GM23338 (cell line): ENCODE measurements at regions not wholly inside any gene's neighbourhood (a gene's known extent, or its start where the extent isn't known, plus 50 kb on each side); places are given as distances from the start of the nearest gene placed in this dataset.

Experiments used
- ATAC-seq: fragments of 200-7000 bp; cut with Tn5 transposase; 3 replicates; pipeline ENCODE4 v1.9.1; 2020
- DNase-seq: peaks from one replicate; pipeline ENCODE4 v3.0.0-alpha.2; 2015; ENCODE audit warnings: low spot score
- H2AFZ ChIP-seq: fragments of 200-600 bp; sonication (generic); 2 replicates; pipeline ENCODE4 v1.8.0; 2016; ENCODE audit warnings: antibody characterized with exemption, mild to moderate bottlenecking, moderate library complexity
- H3F3A ChIP-seq: fragments of 200-600 bp; sonication (generic); replicated peaks from 2 replicates; pipeline ENCODE4 v1.8.0; 2017; ENCODE audit warnings: antibody characterized with exemption, mixed run types, low read depth
- H3K27ac ChIP-seq: fragments of 200-600 bp; sonication (generic); 2 replicates; pipeline ENCODE4 v1.6.1; 2016; ENCODE audit warnings: low read depth
- H3K27me3 ChIP-seq: fragments of 200-600 bp; sonication (generic); 2 replicates; pipeline ENCODE4 v1.8.0; 2016; ENCODE audit warnings: mild to moderate bottlenecking, mixed run types, moderate library complexity; ENCODE audit not compliant: insufficient read depth
- H3K36me3 ChIP-seq: fragments of 200-600 bp; sonication (generic); 2 replicates; pipeline ENCODE4 v1.8.0; 2016; ENCODE audit warnings: mild to moderate bottlenecking; ENCODE audit not compliant: insufficient read depth
- H3K4me1 ChIP-seq: fragments of 200-600 bp; sonication (generic); 2 replicates; pipeline ENCODE4 v1.8.0; 2016; ENCODE audit warnings: mild to moderate bottlenecking, moderate library complexity; ENCODE audit not compliant: insufficient read depth
- H3K4me2 ChIP-seq: fragments of 200-600 bp; sonication (generic); 2 replicates; pipeline ENCODE4 v1.7.1; 2017; ENCODE audit warnings: mixed run types
- H3K4me3 ChIP-seq: fragments of 200-600 bp; sonication (generic); 2 replicates; pipeline ENCODE4 v1.6.1; 2016; ENCODE audit warnings: mixed run types
- H3K79me2 ChIP-seq: fragments of 200-600 bp; sonication (generic); replicated peaks from 2 replicates; pipeline ENCODE4 v1.8.0; 2017; ENCODE audit warnings: mild to moderate bottlenecking; ENCODE audit not compliant: insufficient read depth
- H3K9me2 ChIP-seq: fragments of 200-600 bp; sonication (generic); 2 replicates; pipeline ENCODE4 v1.8.0; 2017; ENCODE audit not compliant: insufficient read depth
- H4K20me1 ChIP-seq: fragments of 200-600 bp; sonication (generic); replicated peaks from 2 replicates; pipeline ENCODE4 v1.8.0; 2017; ENCODE audit warnings: mild to moderate bottlenecking; ENCODE audit not compliant: insufficient read depth
- H3K27ac Mint-ChIP-seq: 2 replicates; pipeline ENCODE4 v1.8.0; 2020; ENCODE audit warnings: inconsistent platforms, mild to moderate bottlenecking, moderate library complexity, mixed read lengths
- H3K27me3 Mint-ChIP-seq: 3 replicates; pipeline ENCODE4 v1.8.0; 2022; ENCODE audit warnings: low read depth, mild to moderate bottlenecking, moderate library complexity, mixed read lengths, inconsistent platforms; ENCODE audit not compliant: insufficient read depth, poor library complexity
- H3K36me3 Mint-ChIP-seq: 3 replicates; pipeline ENCODE4 v1.8.0; 2021; ENCODE audit warnings: low read depth, mild to moderate bottlenecking, inconsistent platforms, moderate library complexity, mixed read lengths
- H3K4me1 Mint-ChIP-seq: 3 replicates; pipeline ENCODE4 v1.8.0; 2020; ENCODE audit warnings: mild to moderate bottlenecking, inconsistent platforms, mixed read lengths
- H3K4me3 Mint-ChIP-seq: 3 replicates; pipeline ENCODE4 v1.8.0; 2021; ENCODE audit warnings: moderate library complexity, mild to moderate bottlenecking, inconsistent platforms, mixed read lengths
- H3K9me3 Mint-ChIP-seq: 3 replicates; pipeline ENCODE4 v1.8.0; 2020; ENCODE audit warnings: moderate library complexity, mild to moderate bottlenecking, inconsistent platforms, mixed read lengths
- CREB1 ChIP-seq: fragments of 250-450 bp; sonication (Bioruptor Pico); IDR thresholded peaks from 2 replicates; pipeline ENCODE4 v1.5.0; 2020; ENCODE audit warnings: low read depth, mild to moderate bottlenecking, moderate library complexity
- CTCF ChIP-seq, 2 experiments: fragments of 200-600 bp in 1 of 2; sonication (generic) in 1 of 2; conservative IDR thresholded peaks; 2 replicates each; pipeline versions ENCODE4 v1.5.1 to v1.6.1; 2016 to 2017; ENCODE audit warnings: antibody characterized with exemption in 2 of 2, low read depth in 2 of 2, mild to moderate bottlenecking in 2 of 2, moderate library complexity in 1 of 2
- EZH2 ChIP-seq: fragments of 200-600 bp; sonication (generic); IDR thresholded peaks from one replicate; pipeline ENCODE4 v1.8.0; 2017; ENCODE audit warnings: antibody characterized with exemption, mild to moderate bottlenecking, low read depth; ENCODE audit not compliant: unreplicated experiment
- EZH2phosphoT487 ChIP-seq: fragments of 200-600 bp; sonication (generic); IDR thresholded peaks from one replicate; pipeline ENCODE4 v1.8.1; 2018; ENCODE audit warnings: antibody characterized with exemption; ENCODE audit not compliant: unreplicated experiment
- JUNB ChIP-seq: IDR thresholded peaks from one replicate; pipeline ENCODE4 v1.6.1; 2016; ENCODE audit warnings: antibody characterized with exemption; ENCODE audit not compliant: unreplicated experiment
- NANOG ChIP-seq: IDR thresholded peaks from 2 replicates; pipeline ENCODE4 v1.6.1; 2016; ENCODE audit warnings: antibody characterized with exemption, borderline replicate concordance
- POLR2AphosphoS5 ChIP-seq: IDR thresholded peaks from 2 replicates; pipeline ENCODE4 v1.6.1; 2016; ENCODE audit warnings: antibody characterized with exemption, low read depth
- REST ChIP-seq: IDR thresholded peaks from one replicate; pipeline ENCODE4 v1.6.1; 2018; ENCODE audit warnings: antibody characterized with exemption; ENCODE audit not compliant: unreplicated experiment
- STAT1 ChIP-seq: IDR thresholded peaks from one replicate; pipeline ENCODE4 v1.6.1; 2016; ENCODE audit warnings: antibody characterized with exemption; ENCODE audit not compliant: unreplicated experiment
- ZNF114 ChIP-seq: fragments of 250-450 bp; sonication (Bioruptor Pico); IDR thresholded peaks from 2 replicates; pipeline ENCODE4 v1.5.0; 2020; ENCODE audit warnings: mild to moderate bottlenecking, moderate library complexity
- ZNF331 ChIP-seq: fragments of 250-450 bp; sonication (Bioruptor Pico); IDR thresholded peaks from 2 replicates; pipeline ENCODE4 v1.5.0; 2020; ENCODE audit warnings: low read depth, mild to moderate bottlenecking, moderate library complexity
- TF ChIP-seq, protein P1 (sequence below): fragments of 250-450 bp; sonication (Bioruptor Pico); IDR thresholded peaks from 2 replicates; pipeline ENCODE4 v1.5.0; 2020; ENCODE audit warnings: mild to moderate bottlenecking, moderate library complexity
- TF ChIP-seq, protein P2 (sequence below): IDR thresholded peaks from 2 replicates; pipeline ENCODE4 v1.6.1; 2016; ENCODE audit warnings: antibody characterized with exemption

DNA sequence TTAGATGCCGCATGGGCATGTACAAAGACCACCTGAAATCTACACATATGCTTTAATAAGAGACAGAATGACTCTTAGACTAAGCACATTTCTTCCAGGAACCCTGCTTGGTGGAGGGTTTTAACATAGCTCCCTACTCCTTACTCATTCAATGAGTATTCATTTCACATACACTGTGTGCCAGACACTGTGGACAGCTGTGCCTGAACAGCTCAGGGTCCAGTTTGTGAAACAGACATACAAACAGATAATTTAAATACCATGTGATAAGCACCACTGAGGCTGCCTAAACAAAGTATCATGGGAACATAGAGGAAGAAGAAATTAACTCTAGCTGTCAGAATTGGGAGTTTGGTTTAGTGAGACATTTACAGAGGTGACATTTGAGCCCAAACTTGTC lies 65.2 kb upstream of the ITPRID1 start:
- no peak for TF ChIP-seq EZH2phosphoT487
- TF ChIP-seq POLR2AphosphoS5, result no peak
- TF ChIP-seq, protein P1, sequence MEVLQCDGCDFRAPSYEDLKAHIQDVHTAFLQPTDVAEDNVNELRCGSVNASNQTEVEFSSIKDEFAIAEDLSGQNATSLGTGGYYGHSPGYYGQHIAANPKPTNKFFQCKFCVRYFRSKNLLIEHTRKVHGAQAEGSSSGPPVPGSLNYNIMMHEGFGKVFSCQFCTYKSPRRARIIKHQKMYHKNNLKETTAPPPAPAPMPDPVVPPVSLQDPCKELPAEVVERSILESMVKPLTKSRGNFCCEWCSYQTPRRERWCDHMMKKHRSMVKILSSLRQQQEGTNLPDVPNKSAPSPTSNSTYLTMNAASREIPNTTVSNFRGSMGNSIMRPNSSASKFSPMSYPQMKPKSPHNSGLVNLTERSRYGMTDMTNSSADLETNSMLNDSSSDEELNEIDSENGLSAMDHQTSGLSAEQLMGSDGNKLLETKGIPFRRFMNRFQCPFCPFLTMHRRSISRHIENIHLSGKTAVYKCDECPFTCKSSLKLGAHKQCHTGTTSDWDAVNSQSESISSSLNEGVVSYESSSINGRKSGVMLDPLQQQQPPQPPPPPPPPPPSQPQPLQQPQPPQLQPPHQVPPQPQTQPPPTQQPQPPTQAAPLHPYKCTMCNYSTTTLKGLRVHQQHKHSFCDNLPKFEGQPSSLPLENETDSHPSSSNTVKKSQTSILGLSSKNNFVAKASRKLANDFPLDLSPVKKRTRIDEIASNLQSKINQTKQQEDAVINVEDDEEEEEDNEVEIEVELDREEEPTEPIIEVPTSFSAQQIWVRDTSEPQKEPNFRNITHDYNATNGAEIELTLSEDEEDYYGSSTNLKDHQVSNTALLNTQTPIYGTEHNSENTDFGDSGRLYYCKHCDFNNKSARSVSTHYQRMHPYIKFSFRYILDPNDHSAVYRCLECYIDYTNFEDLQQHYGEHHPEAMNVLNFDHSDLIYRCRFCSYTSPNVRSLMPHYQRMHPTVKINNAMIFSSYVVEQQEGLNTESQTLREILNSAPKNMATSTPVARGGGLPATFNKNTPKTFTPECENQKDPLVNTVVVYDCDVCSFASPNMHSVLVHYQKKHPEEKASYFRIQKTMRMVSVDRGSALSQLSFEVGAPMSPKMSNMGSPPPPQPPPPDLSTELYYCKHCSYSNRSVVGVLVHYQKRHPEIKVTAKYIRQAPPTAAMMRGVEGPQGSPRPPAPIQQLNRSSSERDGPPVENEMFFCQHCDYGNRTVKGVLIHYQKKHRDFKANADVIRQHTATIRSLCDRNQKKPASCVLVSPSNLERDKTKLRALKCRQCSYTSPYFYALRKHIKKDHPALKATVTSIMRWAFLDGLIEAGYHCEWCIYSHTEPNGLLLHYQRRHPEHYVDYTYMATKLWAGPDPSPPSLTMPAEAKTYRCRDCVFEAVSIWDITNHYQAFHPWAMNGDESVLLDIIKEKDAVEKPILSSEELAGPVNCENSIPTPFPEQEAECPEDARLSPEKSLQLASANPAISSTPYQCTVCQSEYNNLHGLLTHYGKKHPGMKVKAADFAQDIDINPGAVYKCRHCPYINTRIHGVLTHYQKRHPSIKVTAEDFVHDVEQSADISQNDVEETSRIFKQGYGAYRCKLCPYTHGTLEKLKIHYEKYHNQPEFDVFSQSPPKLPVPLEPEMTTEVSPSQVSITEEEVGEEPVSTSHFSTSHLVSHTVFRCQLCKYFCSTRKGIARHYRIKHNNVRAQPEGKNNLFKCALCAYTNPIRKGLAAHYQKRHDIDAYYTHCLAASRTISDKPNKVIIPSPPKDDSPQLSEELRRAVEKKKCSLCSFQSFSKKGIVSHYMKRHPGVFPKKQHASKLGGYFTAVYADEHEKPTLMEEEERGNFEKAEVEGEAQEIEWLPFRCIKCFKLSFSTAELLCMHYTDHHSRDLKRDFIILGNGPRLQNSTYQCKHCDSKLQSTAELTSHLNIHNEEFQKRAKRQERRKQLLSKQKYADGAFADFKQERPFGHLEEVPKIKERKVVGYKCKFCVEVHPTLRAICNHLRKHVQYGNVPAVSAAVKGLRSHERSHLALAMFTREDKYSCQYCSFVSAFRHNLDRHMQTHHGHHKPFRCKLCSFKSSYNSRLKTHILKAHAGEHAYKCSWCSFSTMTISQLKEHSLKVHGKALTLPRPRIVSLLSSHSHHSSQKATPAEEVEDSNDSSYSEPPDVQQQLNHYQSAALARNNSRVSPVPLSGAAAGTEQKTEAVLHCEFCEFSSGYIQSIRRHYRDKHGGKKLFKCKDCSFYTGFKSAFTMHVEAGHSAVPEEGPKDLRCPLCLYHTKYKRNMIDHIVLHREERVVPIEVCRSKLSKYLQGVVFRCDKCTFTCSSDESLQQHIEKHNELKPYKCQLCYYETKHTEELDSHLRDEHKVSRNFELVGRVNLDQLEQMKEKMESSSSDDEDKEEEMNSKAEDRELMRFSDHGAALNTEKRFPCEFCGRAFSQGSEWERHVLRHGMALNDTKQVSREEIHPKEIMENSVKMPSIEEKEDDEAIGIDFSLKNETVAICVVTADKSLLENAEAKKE (CRISPR knock-in tag), result no peak
- TF ChIP-seq, protein P2, sequence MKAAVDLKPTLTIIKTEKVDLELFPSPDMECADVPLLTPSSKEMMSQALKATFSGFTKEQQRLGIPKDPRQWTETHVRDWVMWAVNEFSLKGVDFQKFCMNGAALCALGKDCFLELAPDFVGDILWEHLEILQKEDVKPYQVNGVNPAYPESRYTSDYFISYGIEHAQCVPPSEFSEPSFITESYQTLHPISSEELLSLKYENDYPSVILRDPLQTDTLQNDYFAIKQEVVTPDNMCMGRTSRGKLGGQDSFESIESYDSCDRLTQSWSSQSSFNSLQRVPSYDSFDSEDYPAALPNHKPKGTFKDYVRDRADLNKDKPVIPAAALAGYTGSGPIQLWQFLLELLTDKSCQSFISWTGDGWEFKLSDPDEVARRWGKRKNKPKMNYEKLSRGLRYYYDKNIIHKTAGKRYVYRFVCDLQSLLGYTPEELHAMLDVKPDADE, result no peak
- no peak for TF ChIP-seq JUNB
- no peak for TF ChIP-seq ZNF114 (CRISPR knock-in tag)
- no peak for TF ChIP-seq ZNF331 (CRISPR knock-in tag)
- TF ChIP-seq STAT1, result no peak
- TF ChIP-seq NANOG, result no peak
- TF ChIP-seq EZH2, result no peak
- no peak for TF ChIP-seq CREB1 (CRISPR knock-in tag)
- TF ChIP-seq CTCF (conservative IDR thresholded peaks at IDR 0.05; ENCODE audit: low read depth in 2 of 2), result no peak
- TF ChIP-seq REST, result no peak
- Histone ChIP-seq H3K4me3 (no peak overlapping the region), H4K20me1 (no peaks in the 10 kb centered on the region), H2AFZ (no peak overlapping the region), H3K27ac (no peak overlapping the region), H3K4me2 (no peak overlapping the region), H3K9me2 (peaks cover 5% of the 10 kb centered on the region; the same call in 1 of the 2 replicates), H3K36me3 (no peaks in the 10 kb centered on the region), H3K27me3 (0 out of 2 replicates have a peak, but pooled peaks cover 4% of the 10 kb centered on the region), H3K4me1 (no peaks in the 10 kb centered on the region), H3K79me2 (no peaks in the 10 kb centered on the region), H3F3A (no peaks in the 10 kb centered on the region)
- no peaks in the 10 kb centered on the region for H3K9me3 Mint-ChIP-seq
- no peak overlapping the region for H3K4me3 Mint-ChIP-seq
- H3K36me3 Mint-ChIP-seq, result no peaks in the 10 kb centered on the region
- DNase-seq (no peak), ATAC-seq (no peak)
- H3K4me1 Mint-ChIP-seq, result peaks cover 3% of the 10 kb centered on the region; the same call in 2 of the 3 replicates
- peaks cover 2% of the 10 kb centered on the region for H3K27me3 Mint-ChIP-seq
- no peak overlapping the region for H3K27ac Mint-ChIP-seq
